HL-60 (cell line): ENCODE measurements at regions not wholly inside any gene's neighbourhood (a gene's known extent, or its start where the extent isn't known, plus 50 kb on each side); places are given as distances from the start of the nearest gene placed in this dataset.

Experiments
- POLR2AphosphoS5 ChIP-seq: IDR thresholded peaks from 2 replicates; pipeline ENCODE4 v1.6.1; 2012; ENCODE audit warnings: low read depth
- TF ChIP-seq, protein P1 (sequence below): IDR thresholded peaks from one replicate; pipeline ENCODE4 v1.5.1; 2011; ENCODE audit warnings: low read length, control low read depth, inconsistent platforms; ENCODE audit not compliant: insufficient read depth

- TF ChIP-seq, protein P1, sequence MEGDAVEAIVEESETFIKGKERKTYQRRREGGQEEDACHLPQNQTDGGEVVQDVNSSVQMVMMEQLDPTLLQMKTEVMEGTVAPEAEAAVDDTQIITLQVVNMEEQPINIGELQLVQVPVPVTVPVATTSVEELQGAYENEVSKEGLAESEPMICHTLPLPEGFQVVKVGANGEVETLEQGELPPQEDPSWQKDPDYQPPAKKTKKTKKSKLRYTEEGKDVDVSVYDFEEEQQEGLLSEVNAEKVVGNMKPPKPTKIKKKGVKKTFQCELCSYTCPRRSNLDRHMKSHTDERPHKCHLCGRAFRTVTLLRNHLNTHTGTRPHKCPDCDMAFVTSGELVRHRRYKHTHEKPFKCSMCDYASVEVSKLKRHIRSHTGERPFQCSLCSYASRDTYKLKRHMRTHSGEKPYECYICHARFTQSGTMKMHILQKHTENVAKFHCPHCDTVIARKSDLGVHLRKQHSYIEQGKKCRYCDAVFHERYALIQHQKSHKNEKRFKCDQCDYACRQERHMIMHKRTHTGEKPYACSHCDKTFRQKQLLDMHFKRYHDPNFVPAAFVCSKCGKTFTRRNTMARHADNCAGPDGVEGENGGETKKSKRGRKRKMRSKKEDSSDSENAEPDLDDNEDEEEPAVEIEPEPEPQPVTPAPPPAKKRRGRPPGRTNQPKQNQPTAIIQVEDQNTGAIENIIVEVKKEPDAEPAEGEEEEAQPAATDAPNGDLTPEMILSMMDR, result no peak
- no peak for TF ChIP-seq POLR2AphosphoS5
Observed at GRCh38 chr13:56066321-56066720, 1074.4 kb upstream of the PRR20A start.
